Activated T-helper 2 cell treated with anti-CD3 and anti-CD28 coated beads, Interferon-gamma antibody, Interleukin-2, Interleukin-4, amounts not matched to agents 10 μg/mL and 5 μg/mL and 100 μg/mL, durations not matched to agents 14 hours and 24 hours and 36 hours (primary cell): ENCODE measurements at regions not wholly inside any gene's neighbourhood (a gene's known extent, or its start where the extent isn't known, plus 50 kb on each side); places are given as distances from the start of the nearest gene placed in this dataset.

ENCODE experiments used
- DNase-seq: peaks from one replicate; pipeline ENCODE4 v3.0.0; 2021; ENCODE audit warnings: low spot score
- H3K27ac Mint-ChIP-seq: one replicate; pipeline ENCODE4 v1.8.0; 2021; ENCODE audit warnings: mixed read lengths
- H3K27me3 Mint-ChIP-seq: one replicate; pipeline ENCODE4 v1.8.0; 2021; ENCODE audit warnings: low read depth, mixed read lengths
- H3K36me3 Mint-ChIP-seq: one replicate; pipeline ENCODE4 v1.8.0; 2021; ENCODE audit warnings: low read depth, mixed read lengths
- H3K4me1 Mint-ChIP-seq: one replicate; pipeline ENCODE4 v1.8.0; 2021; ENCODE audit warnings: low read depth, mixed read lengths
- H3K4me3 Mint-ChIP-seq: one replicate; pipeline ENCODE4 v1.8.0; 2021; ENCODE audit warnings: low read depth, mild to moderate bottlenecking, moderate library complexity, mixed read lengths
- H3K9me3 Mint-ChIP-seq: one replicate; pipeline ENCODE4 v1.8.0; 2021; ENCODE audit warnings: mixed read lengths
- intact Hi-C: fragments of 100-400 bp; cut with micrococcal nuclease; formaldehyde crosslinking; loops from one replicate; pipeline ENCODE4 v1.15.1; 2023

DNA sequence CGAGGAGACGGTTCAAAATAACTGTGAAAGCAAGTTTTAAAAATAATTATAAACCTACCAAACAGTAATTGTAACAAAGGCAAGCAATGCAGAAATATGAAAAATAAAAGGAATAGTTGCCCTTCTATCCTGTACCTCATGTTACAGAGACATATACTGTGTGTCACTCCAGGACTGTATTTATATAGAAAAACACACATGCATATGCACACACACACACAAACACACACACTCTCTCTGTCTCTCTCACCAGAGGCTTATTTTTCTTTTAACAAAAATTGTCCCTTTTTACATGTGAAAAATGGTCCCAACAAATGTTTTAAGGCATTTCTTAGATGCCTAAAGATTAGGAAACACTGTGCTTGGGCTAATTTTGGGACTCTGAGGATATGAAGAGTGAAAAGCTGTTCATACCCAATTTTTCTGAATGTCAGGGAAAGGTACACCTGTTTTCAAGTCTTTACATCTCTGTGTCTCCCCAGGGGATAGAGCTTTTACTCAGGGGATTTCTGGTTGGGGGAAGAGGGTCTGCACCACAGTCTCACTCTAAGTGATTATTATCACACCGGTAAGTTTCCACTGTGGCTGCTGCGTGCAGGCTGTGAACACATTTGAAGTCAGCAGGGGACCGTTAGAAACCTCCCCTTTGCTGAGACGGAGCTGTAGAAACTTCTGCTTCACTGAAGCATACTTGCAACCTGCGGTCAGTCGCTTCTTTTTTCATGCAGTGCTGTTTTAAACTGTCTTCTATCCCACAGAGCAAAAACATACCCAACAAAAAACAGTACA lies 51.4 kb upstream of the SPAG16 start:
- Mint-ChIP-seq H3K27ac (peak overlapping the region; percentile 5), H3K9me3 (no peaks in the 10 kb centered on the region), H3K4me1 (peaks cover 22% of the 10 kb centered on the region), H3K36me3 (no peaks in the 10 kb centered on the region), H3K27me3 (peaks cover 19% of the 10 kb centered on the region), H3K4me3 (peak overlapping the region; percentile 1)
- intact Hi-C loops, result loop anchor here (5.0 kb wide), 1 partner anchor 81 kb away; the partner anchor contains the start of gene IKZF2
- peak; percentile 45 for DNase-seq

DNA sequence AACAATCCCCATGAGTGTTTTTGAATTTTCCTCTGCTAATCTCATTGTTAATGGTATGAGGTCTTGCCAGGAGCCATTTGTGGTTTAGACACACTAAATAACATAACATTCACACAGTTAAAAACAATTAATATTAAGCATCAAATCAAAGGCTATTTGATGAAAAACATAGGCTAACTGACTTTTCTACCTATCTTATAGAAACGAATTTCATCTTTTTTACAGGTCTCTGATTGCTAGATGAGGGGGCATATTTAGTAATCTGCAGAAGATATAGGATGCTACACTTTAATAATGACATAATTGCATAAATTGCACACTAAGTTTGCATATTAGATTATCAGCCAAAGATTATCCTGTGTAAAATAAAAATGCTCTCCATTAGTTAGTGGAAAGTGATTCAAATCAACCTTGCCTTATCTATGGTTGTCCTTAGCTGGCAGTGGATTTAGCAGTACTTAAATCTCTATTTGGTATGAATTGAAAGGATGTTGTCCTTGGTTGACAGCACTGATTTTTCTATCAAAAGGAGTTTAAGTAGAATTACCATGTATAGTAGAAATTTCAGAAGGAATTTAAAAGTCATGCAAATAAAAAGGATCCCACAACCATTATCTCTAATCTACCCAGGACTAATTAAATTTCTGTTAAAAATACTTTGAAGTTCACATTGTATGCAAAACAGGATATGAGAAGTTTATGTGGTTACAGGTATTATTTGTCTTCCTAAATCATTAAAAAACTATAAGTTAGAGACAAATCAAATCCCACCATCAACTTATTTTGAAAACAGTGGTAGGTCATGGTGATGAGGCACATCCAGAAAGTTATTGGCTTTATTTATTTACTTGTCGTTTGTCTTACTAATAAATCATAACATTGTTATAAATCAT lies 50.6 kb upstream of the SPAG16 start:
- H3K9me3 Mint-ChIP-seq, result no peaks in the 10 kb centered on the region
- H3K27ac Mint-ChIP-seq, result peak overlapping the region; percentile 5
- peak overlapping the region; percentile 1 for H3K4me3 Mint-ChIP-seq
- H3K36me3 Mint-ChIP-seq, result no peaks in the 10 kb centered on the region
- H3K27me3 Mint-ChIP-seq, result peaks cover 22% of the 10 kb centered on the region
- intact Hi-C loops, result loop anchor here (5.0 kb wide), 1 partner anchor 81 kb away; the partner anchor contains the start of gene IKZF2
- DNase-seq, result no peak
- H3K4me1 Mint-ChIP-seq, result peaks cover 25% of the 10 kb centered on the region
